ENCODE measurements at regions not wholly inside any gene's neighbourhood (a gene's known extent, or its start where the extent isn't known, plus 50 kb on each side); places are given as distances from the start of the nearest gene placed in this dataset.

DNA sequence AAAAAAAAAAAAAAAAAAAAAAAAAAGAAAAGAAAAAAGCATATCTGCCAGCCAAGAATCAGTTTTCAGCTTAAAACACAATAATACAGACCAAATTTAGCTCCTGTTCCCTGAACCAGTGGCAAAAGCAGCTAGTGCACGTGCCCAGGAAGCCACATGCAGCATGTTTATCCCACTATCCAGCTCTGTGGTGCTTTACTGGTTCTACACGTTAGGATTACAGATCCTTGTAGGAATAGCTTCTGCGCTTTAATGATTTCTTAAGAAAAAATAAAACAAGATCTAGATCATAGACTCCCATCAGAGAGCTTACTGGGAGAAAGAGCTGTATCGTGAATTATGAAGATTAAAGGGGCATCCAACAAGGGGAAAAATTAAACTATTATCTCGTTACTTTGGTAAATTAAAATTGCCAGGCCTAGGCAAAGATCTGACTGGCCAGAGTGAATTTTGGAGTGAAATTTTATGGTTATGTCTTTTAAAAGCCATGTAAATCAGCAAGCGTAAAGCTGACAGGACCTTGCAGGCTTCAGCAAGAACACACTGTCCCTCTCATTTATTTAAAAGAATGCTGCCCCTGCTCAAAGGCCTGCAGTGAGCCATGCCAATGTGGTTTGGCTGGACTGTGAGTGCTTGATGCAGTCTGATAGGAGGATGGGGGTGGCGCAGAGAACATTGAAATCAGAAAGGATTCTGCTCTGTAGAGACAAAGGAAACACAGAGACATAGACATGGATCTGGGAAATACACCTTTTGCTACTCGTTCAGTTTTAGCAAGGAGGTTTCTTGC lies 177.3 kb upstream of the PHYHIPL start:
- no peak for DNase-seq (ENCODE audit: low spot score)

DNA sequence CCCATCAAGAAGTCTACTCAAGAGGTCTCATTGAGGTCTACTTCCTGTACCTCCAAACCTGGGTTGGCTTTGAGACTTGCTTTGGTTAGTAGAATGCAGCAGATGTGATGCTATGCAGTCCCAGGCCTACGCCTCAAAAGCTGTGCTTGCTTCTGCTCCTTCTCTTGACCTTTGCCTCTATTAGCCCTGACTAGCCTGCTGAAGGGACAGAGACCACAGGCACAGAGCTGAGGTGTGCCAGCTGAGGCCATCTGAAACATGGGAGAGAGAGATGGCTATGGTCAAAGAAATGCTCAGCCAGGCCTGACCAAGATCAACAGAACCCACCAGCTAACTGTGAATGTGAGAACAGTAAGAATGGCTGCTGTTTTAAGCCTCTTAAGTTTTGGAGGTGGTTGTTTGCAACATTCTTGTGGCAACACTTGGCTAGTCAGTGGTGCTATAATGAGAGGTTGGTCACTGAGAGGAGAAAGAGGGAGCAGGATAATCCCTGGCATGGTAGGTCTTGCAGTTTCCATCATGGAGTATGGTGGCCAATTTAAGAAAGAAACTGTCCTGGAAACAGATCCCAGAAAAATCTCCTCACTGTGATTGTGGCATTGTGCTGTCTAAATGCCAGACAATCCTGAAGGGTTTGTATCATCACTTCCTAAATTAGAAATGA lies 176.1 kb upstream of the PHYHIPL start:
- no peak for DNase-seq (ENCODE audit: low spot score)

DNA sequence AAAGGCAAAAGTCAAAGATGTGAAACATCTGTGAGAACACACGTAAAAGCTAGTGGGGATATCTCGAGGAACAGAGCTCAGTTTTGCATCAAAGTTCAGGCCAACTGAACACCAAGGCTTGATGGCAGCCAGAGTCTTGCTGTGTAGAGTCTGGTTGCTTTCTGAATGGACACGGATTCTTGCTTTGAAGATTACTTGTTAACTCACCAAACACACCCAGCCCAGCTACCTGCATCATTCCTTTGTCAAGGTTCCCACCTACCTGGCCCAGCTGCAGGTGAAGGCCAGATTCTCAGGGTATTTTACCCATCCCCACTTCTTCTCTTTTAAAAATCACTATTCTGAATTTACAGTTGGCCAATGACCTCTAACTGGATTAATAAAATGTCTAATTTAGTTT lies 174.4 kb upstream of the PHYHIPL start:
- no peak for DNase-seq (ENCODE audit: low spot score)

DNA sequence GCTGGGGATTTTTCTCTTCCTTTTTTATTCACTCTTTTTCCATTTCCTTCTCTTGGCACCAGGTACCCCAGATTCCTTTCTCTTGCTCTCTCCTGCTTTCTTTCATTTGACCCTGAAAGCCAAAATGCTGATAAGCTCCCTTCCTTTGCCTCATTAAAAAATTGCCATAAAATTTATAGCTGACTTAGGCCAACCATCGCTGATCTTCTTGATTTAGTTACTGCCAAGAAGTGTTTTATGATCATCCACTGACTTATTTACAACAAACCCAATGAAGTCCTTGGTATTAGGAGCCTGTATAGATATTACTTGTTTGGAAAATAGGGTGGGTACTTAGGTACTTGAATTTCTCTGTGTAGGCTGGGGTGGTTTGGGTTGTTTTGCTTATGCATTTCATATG lies 173.2 kb upstream of the PHYHIPL start:
- DNase-seq (ENCODE audit: low spot score) = no peak

DNA sequence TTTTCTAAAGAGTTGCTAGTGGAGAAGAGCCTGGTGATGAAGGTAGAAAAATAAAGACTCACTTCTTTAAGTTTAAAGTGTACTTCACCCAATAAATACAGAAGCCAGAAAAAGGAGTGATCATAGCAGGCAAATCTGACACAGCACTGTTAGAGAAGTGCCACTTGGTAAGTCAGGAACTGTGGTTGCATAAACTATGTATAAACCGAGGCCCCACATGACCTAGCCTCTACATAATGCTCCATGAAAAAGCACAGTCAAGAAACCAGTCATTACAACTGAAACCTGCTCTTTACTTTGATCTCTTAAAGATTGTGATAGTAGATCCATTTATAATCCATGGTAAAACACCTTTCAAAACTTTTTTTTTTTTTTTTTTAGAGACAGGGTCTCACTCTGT lies 172.1 kb upstream of the PHYHIPL start:
- DNase-seq (ENCODE audit: low spot score) = no peak

DNA sequence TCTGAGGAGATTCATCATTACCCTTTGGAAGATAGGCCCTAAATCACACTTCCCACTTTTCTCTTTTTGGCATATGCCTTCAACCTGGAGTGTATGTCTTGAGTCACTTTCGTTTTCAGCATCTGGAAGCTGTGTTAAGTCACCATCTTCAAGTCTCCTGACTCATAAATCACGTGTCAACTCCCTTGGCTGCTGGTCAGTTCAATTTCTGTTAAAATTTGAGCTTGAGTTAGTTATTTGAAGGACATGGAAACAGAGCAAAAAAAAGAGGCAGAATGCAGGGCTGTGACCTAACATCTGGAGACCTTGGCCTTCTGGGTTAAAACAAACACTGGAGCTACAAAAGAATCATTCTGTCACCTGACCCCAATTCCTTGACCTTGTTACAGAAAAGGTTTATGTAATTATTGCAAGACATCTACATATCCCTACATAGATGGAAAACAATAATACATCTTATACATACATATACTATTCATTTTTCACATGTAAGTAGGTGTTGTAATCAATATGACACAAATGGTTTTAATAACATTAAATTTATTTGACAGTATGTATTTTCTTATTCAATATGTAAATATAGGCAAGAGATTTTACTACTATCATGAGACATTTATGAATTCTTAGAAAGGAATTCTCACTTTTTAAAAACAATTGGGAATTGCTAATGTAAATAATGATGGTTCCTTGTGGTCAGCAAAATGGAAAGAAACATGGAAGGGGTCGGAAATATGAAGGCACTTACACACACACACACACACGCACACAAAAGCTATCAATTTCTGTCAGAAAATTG lies 169.7 kb upstream of the PHYHIPL start:
- peak; percentile 54 for DNase-seq (ENCODE audit: low spot score)

DNA sequence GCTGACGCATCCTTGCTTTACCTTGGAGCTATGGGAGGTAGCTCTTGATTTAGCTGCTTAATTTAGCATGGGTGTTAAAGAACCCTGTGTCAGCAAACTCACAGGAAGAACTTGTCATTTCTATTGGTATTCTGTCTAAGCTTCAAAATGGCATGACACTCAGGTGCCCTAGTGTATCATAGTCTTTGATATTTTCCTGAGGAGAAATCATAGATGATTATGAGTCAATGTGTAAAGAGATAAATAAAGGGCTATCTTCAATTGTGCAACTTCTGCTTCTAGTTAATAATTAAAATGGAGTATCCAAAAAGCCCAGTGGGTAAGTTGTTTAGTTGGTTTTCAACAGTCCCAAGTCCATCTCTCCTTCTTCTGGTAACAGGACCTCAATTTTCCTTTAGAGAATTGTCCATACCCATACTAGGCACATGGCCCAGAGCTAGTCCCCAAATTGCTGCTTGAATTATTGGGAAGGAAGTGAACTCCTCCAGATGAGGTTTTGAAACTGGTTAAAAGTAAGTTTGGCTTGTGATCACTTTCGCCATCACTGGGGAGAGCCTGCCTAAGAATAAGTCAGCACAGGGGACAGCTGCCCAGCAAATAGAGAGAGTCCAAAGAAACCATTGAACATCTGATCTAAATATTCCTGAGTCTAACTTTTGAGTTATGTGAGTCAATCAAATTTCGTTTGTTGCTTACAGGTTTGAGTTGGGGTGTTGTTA lies 169.0 kb upstream of the PHYHIPL start:
- DNase-seq (ENCODE audit: low spot score) = no peak

DNA sequence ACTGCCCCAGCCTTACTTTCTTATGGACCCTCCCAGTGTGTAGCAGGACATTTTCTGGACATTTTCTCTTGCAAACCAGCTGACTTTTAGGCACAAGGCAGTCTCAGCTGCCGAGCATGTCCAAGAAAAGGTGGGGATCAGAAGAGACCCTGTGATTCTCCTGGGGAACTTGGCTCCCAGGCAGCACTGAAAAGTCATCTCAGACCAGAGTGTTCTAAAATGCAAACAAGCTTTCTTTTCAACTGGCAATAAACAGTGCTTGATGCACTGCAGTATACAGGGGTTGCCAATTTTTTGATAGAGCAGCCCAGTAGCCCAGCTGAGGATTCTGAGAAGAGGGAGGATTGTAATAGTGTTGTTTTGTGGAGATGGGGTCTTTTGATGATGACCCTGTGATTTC lies 168.0 kb upstream of the PHYHIPL start:
- DNase-seq (ENCODE audit: low spot score) = no peak

DNA sequence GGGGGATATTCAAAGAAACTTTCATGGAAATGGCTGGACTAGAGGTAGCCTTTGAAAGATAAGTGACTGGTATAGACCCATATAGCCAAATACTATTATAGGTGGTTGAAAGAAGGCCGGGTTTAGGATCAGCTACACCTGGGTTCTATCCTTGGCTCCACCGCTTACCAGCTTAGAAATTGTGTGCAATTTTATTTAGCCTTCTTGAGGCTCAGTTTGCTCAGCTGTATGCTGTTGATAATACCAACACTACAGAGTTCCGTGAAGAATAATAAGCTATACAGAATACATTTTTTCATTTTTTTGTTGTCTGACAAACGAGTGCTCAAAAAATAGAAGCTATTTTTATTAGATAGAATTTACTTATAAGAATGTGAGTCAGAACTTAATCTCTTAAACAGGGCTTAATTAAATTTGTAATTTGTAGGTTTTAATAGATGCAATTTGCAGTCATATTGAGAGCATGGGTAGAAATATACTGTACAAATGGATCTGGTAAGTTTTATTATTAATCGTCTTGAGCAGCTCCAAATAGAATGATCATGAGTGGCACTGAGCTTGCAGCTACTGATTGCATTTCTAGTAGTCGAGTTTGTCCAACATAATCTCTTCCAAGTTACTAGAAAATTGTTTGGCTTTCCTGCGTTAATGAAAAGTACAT lies 164.3 kb upstream of the PHYHIPL start:
- no peak for DNase-seq (ENCODE audit: low spot score)

DNA sequence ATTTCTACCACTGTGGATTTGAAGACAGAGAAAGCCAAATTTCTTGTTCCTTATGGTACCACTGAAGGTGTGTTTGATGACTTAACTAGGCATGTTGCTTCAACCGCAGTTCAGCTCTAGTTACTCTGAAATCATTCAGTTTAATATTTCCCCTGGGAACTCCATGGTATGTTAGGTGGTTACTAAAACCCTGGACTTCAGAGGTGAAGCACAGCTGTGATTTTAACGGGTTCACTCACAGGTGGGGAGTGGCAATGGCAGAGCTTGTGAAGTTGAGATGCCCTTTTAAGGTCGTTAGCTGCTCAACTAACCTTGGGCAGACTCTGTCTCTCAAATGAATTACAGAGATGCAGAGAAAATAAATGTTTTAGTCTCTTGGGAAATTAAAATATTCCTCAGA lies 163.6 kb upstream of the PHYHIPL start:
- no peak for DNase-seq (ENCODE audit: low spot score)

DNA sequence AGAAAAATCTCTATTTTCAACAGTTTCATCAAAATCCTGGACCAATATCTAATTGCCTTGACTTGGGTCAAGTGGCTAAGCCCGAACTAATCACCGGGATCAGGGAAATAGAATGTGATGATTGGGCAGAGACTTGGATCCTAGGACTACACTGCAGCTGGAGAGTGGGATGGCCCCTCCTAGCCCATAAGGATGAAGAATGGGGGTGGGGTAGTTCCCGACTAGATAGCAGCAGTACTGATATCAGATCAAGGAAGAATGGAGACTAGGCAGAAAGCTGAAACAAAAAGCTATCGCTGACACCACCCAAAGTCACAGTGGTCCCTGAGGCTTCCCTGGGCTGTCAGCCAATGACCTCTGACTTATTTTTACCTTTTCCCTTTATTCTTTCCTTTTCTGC lies 160.4 kb upstream of the PHYHIPL start:
- DNase-seq (ENCODE audit: low spot score) = no peak

DNA sequence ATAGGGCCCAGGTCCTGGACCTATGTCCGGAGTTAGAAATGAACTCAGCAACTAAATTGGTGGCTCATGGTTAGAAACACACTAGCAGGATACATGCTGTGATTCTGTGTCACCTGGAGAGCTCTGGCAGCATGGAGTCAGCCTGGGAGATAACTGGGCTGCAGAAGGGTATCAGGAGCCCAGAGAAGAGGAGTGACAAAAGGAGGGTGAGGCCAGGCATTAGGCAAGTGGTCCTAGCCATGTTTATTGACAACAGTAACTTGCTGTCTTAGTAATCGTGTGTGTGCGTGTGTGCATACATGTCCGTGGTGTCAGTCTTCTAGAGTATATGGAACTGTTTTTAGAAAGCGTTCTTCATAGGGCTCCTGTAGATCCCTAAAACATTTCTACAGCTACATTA lies 157.5 kb upstream of the PHYHIPL start:
- no peak for DNase-seq (ENCODE audit: low spot score)

DNA sequence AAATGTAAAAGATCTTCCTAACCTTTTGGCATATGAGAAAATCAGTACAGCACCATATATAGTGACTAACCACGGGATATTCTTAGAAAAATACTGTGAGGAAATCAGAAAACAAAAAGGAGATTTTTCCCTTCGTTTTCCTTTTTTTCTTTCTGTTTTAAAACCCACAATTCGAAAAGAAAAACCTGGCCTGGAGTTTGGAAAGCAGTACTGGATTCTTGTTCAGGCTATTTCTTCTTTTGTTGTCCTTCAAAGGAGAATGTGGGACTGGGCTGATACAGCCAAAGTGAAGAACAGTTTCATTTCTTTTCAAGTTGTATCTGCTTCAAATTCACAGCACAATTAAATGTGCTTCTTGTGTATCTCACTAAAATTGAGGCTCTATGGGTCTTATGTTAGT lies 156.8 kb upstream of the PHYHIPL start:
- no peak for DNase-seq (ENCODE audit: low spot score)

DNA sequence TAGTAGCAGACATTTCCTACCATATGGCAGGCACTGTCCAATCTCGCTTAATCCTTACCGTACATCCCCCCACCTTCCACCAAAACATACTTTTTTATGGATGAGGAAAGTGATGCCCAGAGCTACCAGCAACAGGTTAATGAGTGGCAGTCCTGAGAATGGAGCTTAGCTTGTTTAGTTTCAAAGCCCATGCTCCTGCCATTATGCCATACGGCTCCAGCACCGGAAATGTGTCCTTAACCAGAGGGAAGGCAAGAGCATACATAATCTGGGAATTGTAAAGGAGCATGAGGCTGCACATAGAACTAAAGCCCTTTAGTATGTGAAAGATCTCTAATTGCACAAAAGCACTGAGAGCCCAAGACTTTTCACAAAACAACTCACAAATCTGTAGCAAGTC lies 155.9 kb upstream of the PHYHIPL start:
- DNase-seq (ENCODE audit: low spot score) = no peak

DNA sequence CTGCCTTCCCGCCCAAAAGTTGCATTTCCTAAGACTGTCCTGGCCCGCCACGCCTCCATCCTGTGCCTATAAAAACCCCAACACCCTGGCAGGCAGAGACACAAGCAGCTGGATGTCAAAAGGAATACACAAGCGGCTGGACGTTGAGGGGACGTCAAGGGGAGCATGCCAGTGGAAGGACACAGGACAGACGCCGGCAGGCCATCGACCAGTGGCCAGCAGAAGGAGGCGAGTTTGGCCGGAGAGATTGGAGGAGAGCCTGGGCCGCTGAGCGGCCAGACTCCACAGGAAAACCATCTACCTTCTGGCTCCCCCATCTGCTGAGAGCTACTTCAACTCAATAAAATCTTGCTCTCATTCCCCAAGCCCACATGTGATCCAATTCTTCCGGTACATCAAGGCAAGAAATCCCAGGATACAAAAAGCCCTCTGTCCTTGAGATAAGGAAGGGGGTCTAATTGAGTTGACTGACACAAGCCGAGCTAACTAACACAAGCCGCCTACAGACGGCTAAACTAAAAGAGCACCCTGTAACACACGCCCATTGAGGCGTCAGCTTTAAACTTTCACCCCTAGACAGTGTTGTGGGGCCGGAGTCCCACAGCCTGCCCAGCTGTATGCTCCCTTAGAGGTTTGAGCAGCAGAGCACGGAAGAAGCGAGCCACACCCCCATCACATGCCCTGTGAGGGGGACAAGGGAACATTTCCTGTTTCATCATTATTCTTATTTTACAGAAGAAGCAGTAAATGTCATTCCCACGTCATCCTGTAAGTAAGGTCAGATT lies 150.3 kb upstream of the PHYHIPL start:
- no peak for DNase-seq (ENCODE audit: low spot score)

DNA sequence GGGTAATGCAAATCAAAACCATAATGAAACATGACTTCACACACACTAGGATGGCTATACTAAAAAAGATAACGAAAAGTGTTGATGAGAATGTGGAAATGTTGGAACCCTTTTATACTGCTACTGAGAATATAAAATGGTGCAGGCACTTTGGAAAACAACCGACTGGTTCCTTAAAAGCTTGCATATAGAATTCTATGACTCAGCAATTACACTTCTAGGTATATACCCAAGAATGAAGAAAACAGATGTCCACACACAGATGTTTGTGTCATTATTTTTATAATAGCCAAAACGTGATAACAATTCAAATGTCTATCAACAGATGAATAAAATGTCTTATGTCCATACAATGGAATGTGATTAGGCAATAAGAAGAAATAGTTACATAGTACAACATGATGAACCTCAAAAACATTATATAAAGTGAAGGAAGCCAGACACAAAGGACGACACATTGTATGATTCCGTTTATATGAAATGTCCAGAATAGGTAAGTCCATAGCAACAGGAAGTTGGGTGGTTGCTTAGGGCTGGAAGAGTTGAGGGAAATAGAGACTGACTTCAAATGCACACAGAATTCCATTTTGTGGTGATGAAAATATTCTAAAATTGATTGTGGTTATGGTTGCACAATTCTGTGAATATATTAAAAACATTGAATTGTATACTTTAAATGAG lies 148.3 kb upstream of the PHYHIPL start:
- no peak for DNase-seq (ENCODE audit: low spot score)

DNA sequence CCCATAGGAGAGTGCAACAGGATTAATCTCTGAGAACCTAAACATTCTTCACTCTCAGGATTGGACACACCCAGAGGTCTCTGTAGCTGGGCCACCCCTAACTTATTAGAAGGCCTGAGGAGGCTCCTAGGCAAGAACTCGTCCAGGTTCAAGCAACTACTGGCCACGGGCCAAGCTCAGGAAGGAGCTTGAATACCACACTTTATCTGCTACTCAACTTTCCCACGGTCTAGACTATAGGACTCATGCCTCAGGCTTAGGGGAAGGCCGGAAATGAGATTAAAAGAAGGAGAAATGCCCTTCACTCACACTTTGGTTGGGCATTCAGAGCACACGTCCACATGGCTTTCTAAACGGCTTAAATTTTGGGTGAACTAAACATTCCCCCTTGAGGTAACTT lies 142.8 kb upstream of the PHYHIPL start:
- DNase-seq (ENCODE audit: low spot score) = no peak

DNA sequence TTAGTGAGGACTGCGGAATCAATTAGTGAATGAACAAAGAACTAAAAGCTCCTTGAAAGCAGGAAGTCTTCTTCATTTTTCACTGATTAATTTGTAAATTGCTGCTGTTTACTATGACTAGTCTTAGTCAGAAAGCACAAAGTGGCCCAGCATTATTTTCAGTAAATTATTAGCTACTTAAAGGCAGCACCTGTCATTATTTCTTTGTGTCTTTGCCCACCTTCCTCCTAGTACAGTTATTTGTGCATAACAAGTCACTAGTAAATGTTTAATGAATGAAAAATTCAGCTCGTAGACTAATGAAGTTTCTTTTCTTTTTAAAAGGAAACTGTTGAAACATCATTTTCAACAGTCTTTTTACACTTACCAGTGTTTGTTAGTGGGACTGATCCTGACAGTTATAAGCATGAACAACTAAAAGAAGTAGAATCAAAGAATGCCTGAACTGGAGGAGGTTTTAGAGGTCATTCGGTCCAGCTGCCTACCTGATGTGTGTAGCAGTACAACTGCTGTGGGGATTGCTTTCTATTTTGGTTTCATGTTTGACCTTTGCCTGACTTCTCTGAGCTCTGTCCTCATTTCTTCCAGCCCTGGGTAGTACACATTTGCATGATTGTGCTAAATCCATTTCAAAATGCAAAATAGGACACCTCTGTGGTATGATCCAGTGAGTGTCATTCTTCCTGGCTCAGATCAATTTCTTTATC lies 140.0 kb upstream of the PHYHIPL start:
- no peak for DNase-seq (ENCODE audit: low spot score)

DNA sequence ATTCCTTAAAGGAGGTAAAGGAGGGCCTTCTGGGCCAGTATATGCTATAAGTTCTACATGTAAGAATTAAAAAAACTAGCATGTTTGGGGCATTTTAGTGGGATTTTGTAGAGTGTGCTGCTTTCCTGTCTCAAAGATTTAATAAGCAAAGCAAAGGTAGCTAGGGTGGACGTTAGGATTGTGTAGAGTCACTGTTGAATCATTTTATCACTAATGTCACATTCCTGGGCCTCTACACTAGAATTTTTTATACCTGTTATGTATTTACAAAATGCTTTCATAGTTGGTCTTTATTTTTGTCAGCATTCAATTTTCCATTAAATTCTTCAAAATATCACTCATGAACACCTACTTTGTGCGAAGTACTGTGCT lies 139.4 kb upstream of the PHYHIPL start:
- no peak for DNase-seq (ENCODE audit: low spot score)

DNA sequence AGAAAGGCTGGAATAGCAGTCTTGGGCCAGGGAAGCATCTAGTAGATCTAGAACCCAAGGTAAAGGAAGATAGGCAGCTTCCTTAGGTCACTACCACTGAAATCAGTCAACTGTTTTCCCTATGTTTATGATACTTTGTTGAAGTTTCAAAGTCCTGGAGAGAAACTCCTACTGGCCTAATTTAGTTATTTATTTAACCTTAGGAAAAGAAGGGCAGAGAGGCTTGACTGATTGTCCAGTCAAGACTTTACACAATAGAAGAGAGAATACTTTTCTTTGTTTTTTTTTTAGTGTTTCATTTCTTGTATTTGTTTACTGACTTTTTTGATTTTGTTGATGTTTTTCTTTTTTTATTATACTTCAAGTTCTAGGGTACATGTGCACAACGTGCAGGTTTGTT lies 138.9 kb upstream of the PHYHIPL start:
- no peak for DNase-seq (ENCODE audit: low spot score)
